ENCODE measurements at regions not wholly inside any gene's neighbourhood (a gene's known extent, or its start where the extent isn't known, plus 50 kb on each side); places are given as distances from the start of the nearest gene placed in this dataset.

DNA sequence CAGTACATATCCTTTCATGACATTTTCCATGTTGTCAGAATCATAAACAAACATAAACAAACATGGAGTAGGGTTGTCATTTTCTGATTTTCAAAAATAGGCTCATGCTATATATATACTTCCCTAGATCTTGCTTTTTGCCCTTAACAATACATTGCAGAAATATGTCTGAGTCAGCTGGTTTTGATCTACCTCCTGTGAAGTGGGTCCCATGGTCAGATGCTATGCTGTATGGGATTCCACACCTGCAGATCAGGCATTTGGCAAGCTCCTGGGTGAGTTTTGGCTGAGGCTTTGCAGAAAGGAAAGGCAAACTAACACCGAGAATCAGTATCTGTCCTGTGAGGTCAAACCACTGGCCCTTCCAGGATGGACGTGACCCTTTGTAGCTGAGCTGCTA lies 183.0 kb upstream of the ARID2 start:
- Histone ChIP-seq H3K4me1 (no peaks in the 10 kb centered on the region), H3K27ac (no peak overlapping the region), H3K36me3 (no peaks in the 10 kb centered on the region), H3K9me3 (no peaks in the 10 kb centered on the region), H3K4me3 (no peak overlapping the region), H3K27me3 (no peaks in the 10 kb centered on the region)
- DNase-seq = no peak
- 96 to 97% methylated on average over 2 of the region's 2 CpGs for WGBS, 2 donors
- no peak for TF ChIP-seq EP300 (IDR thresholded peaks at IDR 0.05)
- TF ChIP-seq, protein P1, sequence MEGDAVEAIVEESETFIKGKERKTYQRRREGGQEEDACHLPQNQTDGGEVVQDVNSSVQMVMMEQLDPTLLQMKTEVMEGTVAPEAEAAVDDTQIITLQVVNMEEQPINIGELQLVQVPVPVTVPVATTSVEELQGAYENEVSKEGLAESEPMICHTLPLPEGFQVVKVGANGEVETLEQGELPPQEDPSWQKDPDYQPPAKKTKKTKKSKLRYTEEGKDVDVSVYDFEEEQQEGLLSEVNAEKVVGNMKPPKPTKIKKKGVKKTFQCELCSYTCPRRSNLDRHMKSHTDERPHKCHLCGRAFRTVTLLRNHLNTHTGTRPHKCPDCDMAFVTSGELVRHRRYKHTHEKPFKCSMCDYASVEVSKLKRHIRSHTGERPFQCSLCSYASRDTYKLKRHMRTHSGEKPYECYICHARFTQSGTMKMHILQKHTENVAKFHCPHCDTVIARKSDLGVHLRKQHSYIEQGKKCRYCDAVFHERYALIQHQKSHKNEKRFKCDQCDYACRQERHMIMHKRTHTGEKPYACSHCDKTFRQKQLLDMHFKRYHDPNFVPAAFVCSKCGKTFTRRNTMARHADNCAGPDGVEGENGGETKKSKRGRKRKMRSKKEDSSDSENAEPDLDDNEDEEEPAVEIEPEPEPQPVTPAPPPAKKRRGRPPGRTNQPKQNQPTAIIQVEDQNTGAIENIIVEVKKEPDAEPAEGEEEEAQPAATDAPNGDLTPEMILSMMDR (IDR thresholded peaks at IDR 0.05) = no peak
- no peak for TF ChIP-seq POLR2A (IDR thresholded peaks at IDR 0.05)
- TF ChIP-seq POLR2AphosphoS5 (IDR thresholded peaks at IDR 0.05) = no peak
- intact Hi-C loops (cut with DNase I) = no loop called here

DNA sequence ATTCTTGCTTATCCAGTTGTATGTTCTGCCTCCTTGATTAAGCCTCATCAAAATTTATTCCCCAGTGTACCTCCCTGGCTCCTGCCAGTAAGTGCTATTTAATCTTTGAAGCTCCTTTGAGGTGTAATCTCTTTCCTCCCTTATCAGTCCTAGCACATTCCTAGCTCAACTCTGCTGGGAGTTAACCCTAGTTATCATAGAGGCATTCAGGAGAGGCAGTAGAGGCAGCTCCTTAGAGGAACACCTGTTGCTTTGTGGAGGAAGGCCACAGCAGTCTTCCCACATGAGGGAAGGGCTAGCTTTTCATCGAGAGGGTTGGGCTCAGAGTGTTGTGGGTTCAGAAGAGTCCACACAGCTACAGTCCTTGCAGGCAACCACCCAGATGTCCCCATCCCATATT lies 182.4 kb upstream of the ARID2 start:
- no peaks in the 10 kb centered on the region for H3K36me3 ChIP-seq
- no peaks in the 10 kb centered on the region for H3K4me1 ChIP-seq
- TF ChIP-seq POLR2AphosphoS5 (IDR thresholded peaks at IDR 0.05) (no peak), POLR2A (IDR thresholded peaks at IDR 0.05) (no peak)
- H3K27me3 ChIP-seq = no peaks in the 10 kb centered on the region
- no peak for DNase-seq
- WGBS, 2 donors = 63 to 92% methylated on average over 1 of the region's 1 CpG
- H3K27ac ChIP-seq = no peak overlapping the region
- H3K9me3 ChIP-seq = no peaks in the 10 kb centered on the region
- H3K4me3 ChIP-seq = no peak overlapping the region
- intact Hi-C loops (cut with DNase I) = no loop called here

DNA sequence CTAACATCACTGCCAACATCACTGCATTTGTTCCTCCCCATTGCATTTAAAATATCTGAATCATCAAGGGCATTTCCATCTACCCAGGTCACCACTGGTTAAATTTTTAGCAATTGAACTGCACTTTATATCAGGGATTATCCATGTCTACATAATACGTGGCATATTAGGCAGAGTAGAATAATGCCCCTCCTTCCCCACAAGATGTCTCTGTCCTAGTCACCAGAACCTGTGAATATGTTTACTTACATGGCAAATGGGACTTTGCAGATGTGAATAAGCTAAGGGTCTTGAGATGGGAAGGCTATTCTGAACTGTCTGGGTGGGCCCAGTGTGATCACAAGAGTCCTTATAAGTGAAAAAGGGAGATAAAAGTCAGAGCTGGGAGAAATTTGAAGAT lies 181.7 kb upstream of the ARID2 start:
- intact Hi-C loops (cut with DNase I) = no loop called here
- Histone ChIP-seq H3K4me1 (no peaks in the 10 kb centered on the region), H3K4me3 (no peak overlapping the region), H3K9me3 (no peaks in the 10 kb centered on the region), H3K36me3 (no peaks in the 10 kb centered on the region), H3K27me3 (no peaks in the 10 kb centered on the region), H3K27ac (no peak overlapping the region)
- no peak for DNase-seq
- WGBS, 2 donors = 31 to 57% methylated on average over 1 of the region's 1 CpG
- no peak for TF ChIP-seq POLR2AphosphoS5 (IDR thresholded peaks at IDR 0.05)
- no peak for TF ChIP-seq EP300 (IDR thresholded peaks at IDR 0.05)
- TF ChIP-seq, protein P1 (IDR thresholded peaks at IDR 0.05) = no peak
- no peak for TF ChIP-seq POLR2A (IDR thresholded peaks at IDR 0.05)

DNA sequence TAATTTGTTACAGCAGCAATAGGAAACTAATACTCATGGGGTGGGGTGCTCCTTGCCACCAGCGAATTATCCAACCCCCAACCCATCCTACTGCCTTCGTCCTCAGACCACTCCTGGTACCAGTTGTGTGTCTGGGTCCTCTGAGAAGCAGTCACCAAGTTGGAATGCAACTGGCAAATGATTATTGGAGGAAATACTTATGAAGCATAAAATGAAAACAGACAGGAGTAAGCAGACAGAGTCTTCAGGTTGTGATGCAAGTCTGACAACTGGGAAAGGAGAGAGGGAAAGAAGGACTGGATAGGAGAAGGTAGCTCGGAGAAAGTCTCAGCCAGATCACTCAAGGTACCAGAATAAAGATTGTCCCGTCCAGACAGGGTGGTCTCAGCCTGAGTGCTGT lies 181.1 kb upstream of the ARID2 start:
- intact Hi-C loops (cut with DNase I) = no loop called here
- no peaks in the 10 kb centered on the region for H3K9me3 ChIP-seq
- DNase-seq = no peak
- no peaks in the 10 kb centered on the region for H3K4me1 ChIP-seq
- H3K27me3 ChIP-seq = no peaks in the 10 kb centered on the region
- H3K27ac ChIP-seq = no peak overlapping the region
- H3K36me3 ChIP-seq = no peaks in the 10 kb centered on the region
- no peak for TF ChIP-seq EP300 (IDR thresholded peaks at IDR 0.05)
- TF ChIP-seq, protein P1 (IDR thresholded peaks at IDR 0.05) = no peak
- TF ChIP-seq POLR2A (IDR thresholded peaks at IDR 0.05) = no peak
- no peak for TF ChIP-seq POLR2AphosphoS5 (IDR thresholded peaks at IDR 0.05)
- H3K4me3 ChIP-seq = no peak overlapping the region
- 71 to 81% methylated on average over 4 of the region's 4 CpGs for WGBS, 2 donors

DNA sequence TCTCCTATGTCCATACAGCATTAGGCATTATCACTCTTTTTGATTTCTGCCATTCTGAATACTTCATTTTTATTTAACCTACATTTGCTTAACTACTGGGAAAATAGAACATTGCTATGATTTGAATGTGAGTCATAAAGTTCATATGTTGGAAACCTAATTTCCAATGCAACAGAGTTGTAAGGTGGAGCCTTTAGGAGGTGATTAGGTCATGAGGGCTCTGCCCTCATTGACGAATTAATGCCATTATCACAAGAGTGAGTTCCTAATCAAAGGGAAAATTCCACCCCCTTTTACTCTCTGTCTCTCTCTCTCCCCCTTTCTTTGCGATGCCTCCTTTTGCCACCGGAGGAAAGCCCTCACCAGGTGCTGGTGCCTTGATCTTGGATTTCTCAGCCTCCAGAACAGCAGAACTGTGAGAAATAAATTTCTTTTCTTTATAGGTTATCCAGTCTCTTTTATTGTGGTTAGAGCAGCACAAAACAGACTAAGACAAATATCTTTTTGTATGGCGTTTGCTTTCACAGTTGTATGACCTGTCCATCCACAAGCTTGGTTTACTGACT lies 180.1 kb upstream of the ARID2 start:
- no peaks in the 10 kb centered on the region for H3K9me3 ChIP-seq
- TF ChIP-seq, protein P1 (IDR thresholded peaks at IDR 0.05) = no peak
- TF ChIP-seq POLR2A (IDR thresholded peaks at IDR 0.05) (no peak), EP300 (IDR thresholded peaks at IDR 0.05) (no peak), POLR2AphosphoS5 (IDR thresholded peaks at IDR 0.05) (no peak)
- intact Hi-C loops (cut with DNase I) = no loop called here
- H3K36me3 ChIP-seq = no peaks in the 10 kb centered on the region
- H3K4me1 ChIP-seq = no peaks in the 10 kb centered on the region
- H3K4me3 ChIP-seq = no peak overlapping the region
- H3K27ac ChIP-seq = no peak overlapping the region
- no peaks in the 10 kb centered on the region for H3K27me3 ChIP-seq
- DNase-seq = no peak
- 66 to 91% methylated on average over 4 of the region's 4 CpGs for WGBS, 2 donors

Measured in sigmoid colon (tissue), 6 donors.